Hepatocyte (in vitro differentiated cells): ENCODE measurements at regions not wholly inside any gene's neighbourhood (a gene's known extent, or its start where the extent isn't known, plus 50 kb on each side); places are given as distances from the start of the nearest gene placed in this dataset.

Experiments used
- EZH2 ChIP-seq: fragments of 200-600 bp; sonication (generic); IDR thresholded peaks from 2 replicates; pipeline ENCODE4 v1.6.1; 2016; ENCODE audit warnings: antibody characterized with exemption, mild to moderate bottlenecking, borderline replicate concordance
- EZH2phosphoT487 ChIP-seq: fragments of 200-600 bp; sonication (generic); IDR thresholded peaks from one replicate; pipeline ENCODE4 v1.6.1; 2018; ENCODE audit warnings: antibody characterized with exemption, mild to moderate bottlenecking, low read depth, moderate library complexity; ENCODE audit not compliant: unreplicated experiment, severe bottlenecking
- TF ChIP-seq, protein P1 (sequence below): fragments of 200-600 bp; sonication (generic); IDR thresholded peaks from 2 replicates; pipeline ENCODE4 v1.5.1; 2016; ENCODE audit warnings: antibody characterized with exemption, mild to moderate bottlenecking; ENCODE audit not compliant: poor library complexity

DNA sequence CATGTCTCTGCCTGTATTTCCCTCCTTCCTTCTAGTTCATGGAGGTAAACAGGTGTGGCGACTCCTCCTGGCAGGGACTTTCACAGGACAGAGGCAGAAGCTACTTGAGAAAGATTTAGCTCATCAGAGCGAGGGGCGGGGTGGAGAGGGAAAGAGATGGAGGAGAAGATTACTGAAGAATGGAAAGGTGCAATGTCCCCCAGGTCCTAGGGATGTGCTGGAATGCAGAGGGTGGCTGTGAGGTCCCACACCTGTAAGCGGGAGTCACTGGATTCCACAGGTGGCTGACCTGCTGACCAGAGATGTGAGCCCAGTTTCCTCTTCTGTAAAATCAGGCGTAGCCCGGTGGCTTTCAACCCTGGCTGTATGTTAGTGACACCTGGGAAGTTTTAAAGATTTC lies 199.2 kb upstream of the SULF2 start:
- TF ChIP-seq, protein P1, sequence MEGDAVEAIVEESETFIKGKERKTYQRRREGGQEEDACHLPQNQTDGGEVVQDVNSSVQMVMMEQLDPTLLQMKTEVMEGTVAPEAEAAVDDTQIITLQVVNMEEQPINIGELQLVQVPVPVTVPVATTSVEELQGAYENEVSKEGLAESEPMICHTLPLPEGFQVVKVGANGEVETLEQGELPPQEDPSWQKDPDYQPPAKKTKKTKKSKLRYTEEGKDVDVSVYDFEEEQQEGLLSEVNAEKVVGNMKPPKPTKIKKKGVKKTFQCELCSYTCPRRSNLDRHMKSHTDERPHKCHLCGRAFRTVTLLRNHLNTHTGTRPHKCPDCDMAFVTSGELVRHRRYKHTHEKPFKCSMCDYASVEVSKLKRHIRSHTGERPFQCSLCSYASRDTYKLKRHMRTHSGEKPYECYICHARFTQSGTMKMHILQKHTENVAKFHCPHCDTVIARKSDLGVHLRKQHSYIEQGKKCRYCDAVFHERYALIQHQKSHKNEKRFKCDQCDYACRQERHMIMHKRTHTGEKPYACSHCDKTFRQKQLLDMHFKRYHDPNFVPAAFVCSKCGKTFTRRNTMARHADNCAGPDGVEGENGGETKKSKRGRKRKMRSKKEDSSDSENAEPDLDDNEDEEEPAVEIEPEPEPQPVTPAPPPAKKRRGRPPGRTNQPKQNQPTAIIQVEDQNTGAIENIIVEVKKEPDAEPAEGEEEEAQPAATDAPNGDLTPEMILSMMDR, result no peak
- TF ChIP-seq EZH2, result no peak
- no peak for TF ChIP-seq EZH2phosphoT487
